GM12878 (cell line): ENCODE measurements at regions not wholly inside any gene's neighbourhood (a gene's known extent, or its start where the extent isn't known, plus 50 kb on each side); places are given as distances from the start of the nearest gene placed in this dataset.

Experiments used
- ATAC-seq: fragments of 200-7000 bp; cut with Tn5 transposase; 3 replicates; pipeline ENCODE4 v1.9.1; 2020; ENCODE audit warnings: mild to moderate bottlenecking, moderate library complexity
- BruUV-seq: library from RNA; stranded (reverse); fragments of 400-500 nt; replicated peaks from 2 replicates; lab custom pipeline; 2021; lab: Mats Ljungman, UMichigan
- CTCF ChIA-PET: fragments of 300-600 bp; sonication (Branson Sonifier 250); formaldehyde crosslinking; extraction: SDS; loops from one replicate; lab custom pipeline; 2021; ENCODE audit warnings: inconsistent platforms; lab: Yijun Ruan, JAX
- POLR2A ChIA-PET: fragments of 350-600 bp; formaldehyde crosslinking; extraction: SDS; loops from one replicate; lab custom pipeline; 2021; ENCODE audit warnings: inconsistent platforms; lab: Charles Lee
- RAD21 ChIA-PET: fragments of 300-600 bp; sonication (Branson Sonifier 250); formaldehyde crosslinking; loops from one replicate; lab custom pipeline; 2023; ENCODE audit warnings: antibody characterized with exemption; ENCODE audit not compliant: unreplicated experiment; lab: Charles Lee
- SMC1A ChIA-PET: fragments of 300-600 bp; sonication (Branson Sonifier 250); formaldehyde crosslinking; loops from one replicate; lab custom pipeline; 2023; ENCODE audit not compliant: unreplicated experiment, uncharacterized antibody; lab: Charles Lee
- DNase-seq: peaks from one replicate; pipeline ENCODE4 v3.0.0-alpha.2; 2011; ENCODE audit warnings: low read depth, low spot score
- FAIRE-seq: peaks from 3 replicates; lab custom pipeline; 2011; peaks lifted over from hg19 to GRCh38; lab: Jason Lieb, UNC
- H2AFZ ChIP-seq: 2 replicates; pipeline ENCODE4 v1.6.0; 2011; ENCODE audit warnings: low read depth, low read length, control low read depth; ENCODE audit not compliant: control insufficient read depth
- H3K27ac ChIP-seq: 2 replicates; pipeline ENCODE4 v1.5.1; 2011; ENCODE audit warnings: control low read depth; ENCODE audit not compliant: control insufficient read depth, insufficient read depth
- H3K27me3 ChIP-seq, 2 experiments: replicated peaks in 1 of 2; 2 replicates each; pipeline versions ENCODE4 v1.6.0 to v1.6.1; 2011; ENCODE audit warnings: low read length in 1 of 2; ENCODE audit not compliant: control insufficient read depth in 2 of 2, insufficient read depth in 2 of 2
- H3K36me3 ChIP-seq, 2 experiments: 2 replicates each; pipeline ENCODE4 v1.5.1; 2011; ENCODE audit warnings: low read length in 1 of 2; ENCODE audit not compliant: control insufficient read depth in 2 of 2, insufficient read depth in 2 of 2
- H3K4me1 ChIP-seq: 2 replicates; pipeline ENCODE4 v1.6.1; 2011; ENCODE audit warnings: mild to moderate bottlenecking, low read length, moderate library complexity, mixed read lengths; ENCODE audit not compliant: control insufficient read depth, insufficient read depth
- H3K4me2 ChIP-seq: 2 replicates; pipeline ENCODE4 v1.6.0; 2011; ENCODE audit warnings: control low read depth; ENCODE audit not compliant: control insufficient read depth, insufficient read depth
- H3K4me3 ChIP-seq: fragments of 200-600 bp; sonication (generic); 2 replicates; pipeline ENCODE4 v1.5.1; 2016
- H3K79me2 ChIP-seq: 2 replicates; pipeline ENCODE4 v1.6.0; 2011; ENCODE audit warnings: low read length; ENCODE audit not compliant: control insufficient read depth, insufficient read depth
- H3K9ac ChIP-seq: 2 replicates; pipeline ENCODE4 v1.8.0; 2011; ENCODE audit warnings: low read length, control low read depth, mixed read lengths; ENCODE audit not compliant: control insufficient read depth, insufficient read depth
- H3K9me3 ChIP-seq: replicated peaks from 3 replicates; pipeline ENCODE4 v1.5.1; 2011; ENCODE audit warnings: mild to moderate bottlenecking, low read length; ENCODE audit not compliant: control insufficient read depth, insufficient read depth
- H4K20me1 ChIP-seq: 2 replicates; pipeline ENCODE4 v1.6.0; 2011; ENCODE audit not compliant: control insufficient read depth, insufficient read depth
- ATF3 ChIP-seq: IDR thresholded peaks from 2 replicates; pipeline ENCODE4 v1.6.1; 2011; ENCODE audit warnings: low read depth, mild to moderate bottlenecking, low read length, moderate library complexity, borderline replicate concordance; ENCODE audit errors: extremely low read depth
- ATF7 ChIP-seq: fragments of 450-650 bp; IDR thresholded peaks from 2 replicates; pipeline ENCODE4 v1.6.1; 2016; ENCODE audit warnings: low read depth, mild to moderate bottlenecking
- CBFB ChIP-seq: IDR thresholded peaks from 2 replicates; pipeline ENCODE4 v1.6.1; 2016; ENCODE audit warnings: antibody characterized with exemption, low read depth
- CHD1 ChIP-seq: IDR thresholded peaks from 2 replicates; pipeline ENCODE4 v1.6.1; 2012; ENCODE audit warnings: low read depth, low read length, improper control_type of control experiment
- IRF3 ChIP-seq: fragments of 450-650 bp; IDR thresholded peaks from 2 replicates; pipeline ENCODE4 v1.6.1; 2014; ENCODE audit warnings: mild to moderate bottlenecking
- MEF2A ChIP-seq: IDR thresholded peaks from 2 replicates; pipeline ENCODE4 v1.6.1; 2011; ENCODE audit warnings: low read depth, mild to moderate bottlenecking, low read length, moderate library complexity; ENCODE audit not compliant: insufficient read depth
- NR2F1 ChIP-seq: fragments of 450-650 bp; conservative IDR thresholded peaks from 2 replicates; pipeline ENCODE4 v1.6.1; 2017; ENCODE audit warnings: mild to moderate bottlenecking
- PAX8 ChIP-seq: fragments of 450-650 bp; IDR thresholded peaks from 2 replicates; pipeline ENCODE4 v1.6.1; 2017; ENCODE audit warnings: mild to moderate bottlenecking, moderate library complexity
- SKIL ChIP-seq: fragments of 450-650 bp; IDR thresholded peaks from 2 replicates; pipeline ENCODE4 v1.6.1; 2017; ENCODE audit warnings: mild to moderate bottlenecking, low read depth, inconsistent platforms; ENCODE audit not compliant: poor library complexity, severe bottlenecking
- SP1 ChIP-seq: IDR thresholded peaks from one replicate; pipeline ENCODE4 v1.6.1; 2011; ENCODE audit warnings: low read depth, low read length
- USF1 ChIP-seq: IDR thresholded peaks from 2 replicates; pipeline ENCODE4 v1.6.1; 2011; ENCODE audit warnings: borderline replicate concordance, low read depth, mild to moderate bottlenecking, moderate library complexity, mixed read lengths, low read length; ENCODE audit not compliant: insufficient read depth; ENCODE audit errors: extremely low read length
- WGBS: methylation state at CpG from one replicate; pipeline ENCODE4 v1.1.6; 2016; ENCODE audit warnings: low lambda C conversion rate; ENCODE audit not compliant: insufficient replicate concordance, insufficient coverage; ENCODE audit errors: missing lambda C conversion rate; 5-methylcytosine and 5-hydroxymethylcytosine counted together
- in situ Hi-C: fragments of 300-500 bp; cut with MboI; formaldehyde crosslinking; loops from 9 replicates; pipeline ENCODE4 v1.14.3; 2018; ENCODE audit warnings: mixed read lengths
- intact Hi-C: fragments of 100-400 bp; cut with micrococcal nuclease; formaldehyde crosslinking; loops from one replicate; pipeline ENCODE4 v1.14.2; 2022; ENCODE audit not compliant: unreplicated experiment
- TF ChIP-seq, protein P1 (sequence below): fragments of 450-650 bp; IDR thresholded peaks from 2 replicates; pipeline ENCODE4 v1.6.1; 2017; ENCODE audit warnings: mild to moderate bottlenecking, moderate library complexity
- TF ChIP-seq, protein P2 (sequence below): fragments of 450-650 bp; conservative IDR thresholded peaks from 2 replicates; pipeline ENCODE4 v1.6.1; 2017; ENCODE audit warnings: mild to moderate bottlenecking, moderate library complexity

DNA sequence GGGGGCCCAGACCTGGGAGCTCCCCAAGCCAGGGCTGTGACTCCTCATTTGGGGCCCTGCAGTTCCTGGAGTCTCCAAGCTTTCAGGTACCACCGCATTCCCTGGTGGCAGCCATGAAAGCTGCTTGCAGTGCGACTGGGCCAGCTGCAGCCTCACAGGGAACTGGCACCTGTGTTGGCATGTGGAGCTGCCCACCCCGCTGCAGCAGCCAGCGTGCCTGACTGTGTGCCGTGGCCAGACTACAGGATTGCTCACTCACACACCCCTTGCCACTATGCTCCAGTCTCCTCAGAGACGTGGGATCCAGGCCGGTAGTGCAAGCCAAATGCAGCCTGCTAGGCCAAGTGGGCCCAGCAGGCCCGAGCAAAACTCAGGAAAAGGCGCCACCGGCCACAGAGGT, 450.7 kb downstream of the COL12A1 start:
- SMC1A ChIA-PET = interaction anchor here (1.2 kb wide), 1 partner anchor 451 kb away, joined by 3 read pairs; the partner anchor contains the start of gene COL12A1
- no peak for FAIRE-seq
- TF ChIP-seq CHD1 (no peak), ATF3 (no peak), USF1 (no peak), SKIL (no peak), PAX8 (no peak), CBFB (no peak), IRF3 (no peak), NR2F1 (no peak), MEF2A (no peak), ATF7 (no peak), SP1 (no peak)
- TF ChIP-seq, protein P1, sequence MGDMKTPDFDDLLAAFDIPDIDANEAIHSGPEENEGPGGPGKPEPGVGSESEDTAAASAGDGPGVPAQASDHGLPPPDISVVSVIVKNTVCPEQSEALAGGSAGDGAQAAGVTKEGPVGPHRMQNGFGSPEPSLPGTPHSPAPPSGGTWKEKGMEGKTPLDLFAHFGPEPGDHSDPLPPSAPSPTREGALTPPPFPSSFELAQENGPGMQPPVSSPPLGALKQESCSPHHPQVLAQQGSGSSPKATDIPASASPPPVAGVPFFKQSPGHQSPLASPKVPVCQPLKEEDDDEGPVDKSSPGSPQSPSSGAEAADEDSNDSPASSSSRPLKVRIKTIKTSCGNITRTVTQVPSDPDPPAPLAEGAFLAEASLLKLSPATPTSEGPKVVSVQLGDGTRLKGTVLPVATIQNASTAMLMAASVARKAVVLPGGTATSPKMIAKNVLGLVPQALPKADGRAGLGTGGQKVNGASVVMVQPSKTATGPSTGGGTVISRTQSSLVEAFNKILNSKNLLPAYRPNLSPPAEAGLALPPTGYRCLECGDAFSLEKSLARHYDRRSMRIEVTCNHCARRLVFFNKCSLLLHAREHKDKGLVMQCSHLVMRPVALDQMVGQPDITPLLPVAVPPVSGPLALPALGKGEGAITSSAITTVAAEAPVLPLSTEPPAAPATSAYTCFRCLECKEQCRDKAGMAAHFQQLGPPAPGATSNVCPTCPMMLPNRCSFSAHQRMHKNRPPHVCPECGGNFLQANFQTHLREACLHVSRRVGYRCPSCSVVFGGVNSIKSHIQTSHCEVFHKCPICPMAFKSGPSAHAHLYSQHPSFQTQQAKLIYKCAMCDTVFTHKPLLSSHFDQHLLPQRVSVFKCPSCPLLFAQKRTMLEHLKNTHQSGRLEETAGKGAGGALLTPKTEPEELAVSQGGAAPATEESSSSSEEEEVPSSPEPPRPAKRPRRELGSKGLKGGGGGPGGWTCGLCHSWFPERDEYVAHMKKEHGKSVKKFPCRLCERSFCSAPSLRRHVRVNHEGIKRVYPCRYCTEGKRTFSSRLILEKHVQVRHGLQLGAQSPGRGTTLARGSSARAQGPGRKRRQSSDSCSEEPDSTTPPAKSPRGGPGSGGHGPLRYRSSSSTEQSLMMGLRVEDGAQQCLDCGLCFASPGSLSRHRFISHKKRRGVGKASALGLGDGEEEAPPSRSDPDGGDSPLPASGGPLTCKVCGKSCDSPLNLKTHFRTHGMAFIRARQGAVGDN = no peak
- TF ChIP-seq, protein P2, sequence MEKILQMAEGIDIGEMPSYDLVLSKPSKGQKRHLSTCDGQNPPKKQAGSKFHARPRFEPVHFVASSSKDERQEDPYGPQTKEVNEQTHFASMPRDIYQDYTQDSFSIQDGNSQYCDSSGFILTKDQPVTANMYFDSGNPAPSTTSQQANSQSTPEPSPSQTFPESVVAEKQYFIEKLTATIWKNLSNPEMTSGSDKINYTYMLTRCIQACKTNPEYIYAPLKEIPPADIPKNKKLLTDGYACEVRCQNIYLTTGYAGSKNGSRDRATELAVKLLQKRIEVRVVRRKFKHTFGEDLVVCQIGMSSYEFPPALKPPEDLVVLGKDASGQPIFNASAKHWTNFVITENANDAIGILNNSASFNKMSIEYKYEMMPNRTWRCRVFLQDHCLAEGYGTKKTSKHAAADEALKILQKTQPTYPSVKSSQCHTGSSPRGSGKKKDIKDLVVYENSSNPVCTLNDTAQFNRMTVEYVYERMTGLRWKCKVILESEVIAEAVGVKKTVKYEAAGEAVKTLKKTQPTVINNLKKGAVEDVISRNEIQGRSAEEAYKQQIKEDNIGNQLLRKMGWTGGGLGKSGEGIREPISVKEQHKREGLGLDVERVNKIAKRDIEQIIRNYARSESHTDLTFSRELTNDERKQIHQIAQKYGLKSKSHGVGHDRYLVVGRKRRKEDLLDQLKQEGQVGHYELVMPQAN = no peak

More for the DNA sequence above, 450.7 kb downstream of the COL12A1 start:
- H3K4me1 ChIP-seq = no peaks in the 10 kb centered on the region
- H2AFZ ChIP-seq = no peak overlapping the region
- H4K20me1 ChIP-seq = no peaks in the 10 kb centered on the region
- ATAC-seq = no peak
- H3K27ac ChIP-seq = no peak overlapping the region
- BruUV-seq = no TSS peak
- CTCF ChIA-PET = no interaction called here
- H3K79me2 ChIP-seq = no peaks in the 10 kb centered on the region
- H3K36me3 ChIP-seq = no peaks in the 10 kb centered on the region
- intact Hi-C loops (loop anchor here (10.0 kb wide), 1 partner anchor 450 kb away; the partner anchor contains the start of gene COL12A1), in situ Hi-C loops (no loop called here)
- 21% methylated on average over 9 of the region's 10 CpGs for WGBS
- no peaks in the 10 kb centered on the region for H3K9me3 ChIP-seq
- no peaks in the 10 kb centered on the region; a peak in 1 of 4 replicates for H3K27me3 ChIP-seq
- RAD21 ChIA-PET = interaction anchor here (0.8 to 1.5 kb wide), 2 partner anchors 12 to 347 kb away, joined by 3 read pairs; no protein-coding TSS in a partner anchor
- DNase-seq = no peak
- no peak overlapping the region for H3K4me2 ChIP-seq
- H3K4me3 ChIP-seq = no peak overlapping the region
- H3K9ac ChIP-seq = no peak overlapping the region
- POLR2A ChIA-PET = no interaction called here
